ENCODE measurements at regions not wholly inside any gene's neighbourhood (a gene's known extent, or its start where the extent isn't known, plus 50 kb on each side); places are given as distances from the start of the nearest gene placed in this dataset.

DNA sequence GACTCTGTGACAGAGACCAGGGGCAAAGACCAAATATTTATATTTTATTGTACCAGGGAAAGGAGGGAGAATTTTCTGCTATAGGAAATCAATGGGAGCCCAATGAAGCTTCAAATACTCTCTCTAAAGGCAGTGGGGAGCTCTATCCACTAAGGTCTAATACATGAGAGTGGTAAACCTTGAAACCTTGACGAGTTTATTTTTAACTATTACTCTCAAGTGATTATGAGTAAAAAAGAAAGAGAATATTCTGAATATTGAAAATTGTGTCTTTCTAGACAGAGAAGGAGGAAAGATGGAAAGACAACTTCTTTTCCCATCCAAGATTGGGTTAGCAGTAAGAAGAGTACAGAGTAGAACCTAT lies 1722.1 kb upstream of the SEL1L start:
- TF ChIP-seq POLR2A (IDR thresholded peaks at IDR 0.05) (no peak), CTCF (IDR thresholded peaks at IDR 0.05) (no peak)
